Pancreas (tissue), 10 donors: ENCODE measurements at regions not wholly inside any gene's neighbourhood (a gene's known extent, or its start where the extent isn't known, plus 50 kb on each side); places are given as distances from the start of the nearest gene placed in this dataset.
A peak's percentile ranks its signal among the peaks of the same experiment; 100 is the strongest.
"Not testable (repeated sequence)": the region's sequence is repeated elsewhere in the genome, so short reads cannot be mapped to it uniquely, and the experiment has no call there.

Source experiments
- ATAC-seq, 4 donors: fragments of 200-7000 bp; cut with Tn5 transposase; one replicate each; pipeline versions ENCODE4 v1.8.0 to v1.9.1; 2020; ENCODE audit warnings: mild to moderate bottlenecking in 4 of 4, moderate library complexity in 4 of 4
- DNase-seq, 6 donors: peaks; one replicate each; pipeline ENCODE4 v3.0.0-alpha.2; 2020
- FAIRE-seq: peaks from 2 replicates; lab custom pipeline; 2012; peaks lifted over from hg19 to GRCh38; lab: Jason Lieb, UNC
- H3K27ac ChIP-seq, 4 donors: fragments of 200-600 bp; sonication (generic); 1 replicate in 3 of 4; 2 replicates in 1 of 4; pipeline versions ENCODE4 v1.5.0 to v1.8.0; 2020
- H3K27me3 ChIP-seq, 4 donors: fragments of 200-600 bp; one replicate each; pipeline ENCODE4 v1.8.0; 2021
- H3K36me3 ChIP-seq, 3 donors: fragments of 200-600 bp; sonication (generic) in 1 of 3; one replicate each; pipeline versions ENCODE4 v1.5.0 to v1.8.0; 2020 to 2021
- H3K4me1 ChIP-seq, 3 donors: fragments of 200-600 bp; one replicate each; pipeline ENCODE4 v1.8.0; 2021
- H3K4me3 ChIP-seq, 4 donors: fragments of 200-600 bp; sonication (generic) in 2 of 4; one replicate each; pipeline versions ENCODE4 v1.5.0 to v1.8.0; 2020 to 2021
- H3K9me3 ChIP-seq, 4 donors: fragments of 200-600 bp; one replicate each; pipeline ENCODE4 v1.8.0; 2021
- WGBS, 2 donors: extraction: QIAGEN DNeasy Blood & Tissue Kit; methylation state at CpG; one replicate each; pipeline ENCODE4 v1.1.7; 2013; 5-methylcytosine and 5-hydroxymethylcytosine counted together
- intact Hi-C, 3 donors: fragments of 100-400 bp; cut with DNase I; formaldehyde crosslinking; loops; one replicate each; pipeline versions ENCODE4 v1.11.1 to v1.14.2; 2022
- donor health status: healthy with polysubstance abuse.
- donor health status: DM: no; HTN: no; CAD: no; lungs with moderate emphysema.
- donor health status: DM: no; HTN: no; CAD: no.
- donor health status: control.
- donor health status: control.
- donor health status: Bipolar disorder and iron deficiency.
- donor health status: DM: yes; HTN: yes; CAD: no.
- donor health status: DM: no; HTN: no; CAD: no.
- donor health status: DM: no; HTN: no; CAD: no.
- donor health status: DM: yes; HTN: yes; CAD: no.

GRCh38 chr1:149237515-149237914, 134.2 kb upstream of the NBPF9 start:
- H3K9me3 ChIP-seq, H3K27me3 ChIP-seq, H3K4me1 ChIP-seq, H3K36me3 ChIP-seq, DNase-seq, intact Hi-C loops, H3K27ac ChIP-seq, FAIRE-seq, H3K4me3 ChIP-seq, ATAC-seq: not testable (repeated sequence)
- WGBS, 2 donors, result 95 to 96% methylated on average over 2 of the region's 4 CpGs

- H3K4me3 ChIP-seq, H3K36me3 ChIP-seq, FAIRE-seq, H3K27ac ChIP-seq, DNase-seq, H3K4me1 ChIP-seq, H3K27me3 ChIP-seq, intact Hi-C loops, H3K9me3 ChIP-seq: not testable (repeated sequence)
- ATAC-seq, result peak in 2 of 4 donors; percentile 29 to 43
- no CpG with 5 or more reads among the region's 15 CpGs for WGBS, 2 donors
Observed at GRCh38 chr1:149239897-149240508, 136.7 kb upstream of the NBPF9 start.

- H3K27ac ChIP-seq, H3K27me3 ChIP-seq, H3K4me3 ChIP-seq, intact Hi-C loops, H3K9me3 ChIP-seq, H3K36me3 ChIP-seq, ATAC-seq, DNase-seq, FAIRE-seq, H3K4me1 ChIP-seq: not testable (repeated sequence)
- no CpG with 5 or more reads among the region's 14 CpGs for WGBS, 2 donors
Observed at GRCh38 chr1:149240530-149240929, 137.2 kb upstream of the NBPF9 start.

GRCh38 chr1:149241272-149241671, 137.9 kb upstream of the NBPF9 start:
- H3K9me3 ChIP-seq, H3K4me1 ChIP-seq, DNase-seq, H3K27ac ChIP-seq, H3K36me3 ChIP-seq, intact Hi-C loops, H3K27me3 ChIP-seq, H3K4me3 ChIP-seq, FAIRE-seq, ATAC-seq: not testable (repeated sequence)
- no CpG with 5 or more reads among the region's 5 CpGs for WGBS, 2 donors

- intact Hi-C loops, DNase-seq, H3K4me3 ChIP-seq, FAIRE-seq, H3K9me3 ChIP-seq, H3K36me3 ChIP-seq, H3K27me3 ChIP-seq, H3K27ac ChIP-seq, H3K4me1 ChIP-seq: not testable (repeated sequence)
- no CpG with 5 or more reads among the region's 4 CpGs for WGBS, 2 donors
- peak in 2 of 4 donors; percentile 28 to 37 for ATAC-seq
Observed at GRCh38 chr1:149243572-149243971, 140.2 kb upstream of the NBPF9 start.

- FAIRE-seq, H3K4me3 ChIP-seq, DNase-seq, ATAC-seq, H3K4me1 ChIP-seq, H3K27ac ChIP-seq, H3K36me3 ChIP-seq, H3K9me3 ChIP-seq, H3K27me3 ChIP-seq, intact Hi-C loops: not testable (repeated sequence)
- WGBS, 2 donors, result 85 to 94% methylated on average over 2 of the region's 3 CpGs
Observed at GRCh38 chr1:149244621-149245020, 141.3 kb upstream of the NBPF9 start.

- ATAC-seq, result peak in 1 of 4 donors; percentile 42
- H3K9me3 ChIP-seq, H3K27ac ChIP-seq, H3K36me3 ChIP-seq, DNase-seq, intact Hi-C loops, H3K4me3 ChIP-seq, FAIRE-seq, H3K27me3 ChIP-seq, H3K4me1 ChIP-seq: not testable (repeated sequence)
- WGBS, 2 donors, result no CpG with 5 or more reads among the region's 5 CpGs
Observed at GRCh38 chr1:149246212-149246611, 142.9 kb upstream of the NBPF9 start.

- H3K4me3 ChIP-seq, H3K27me3 ChIP-seq, H3K27ac ChIP-seq, H3K36me3 ChIP-seq, H3K9me3 ChIP-seq, H3K4me1 ChIP-seq, FAIRE-seq, intact Hi-C loops, ATAC-seq, DNase-seq: not testable (repeated sequence)
- WGBS, 2 donors, result 74% methylated on average over 1 of the region's 2 CpGs
Observed at GRCh38 chr1:149248610-149249009, 145.3 kb upstream of the NBPF9 start.

GRCh38 chr1:149249850-149250467, 146.6 kb upstream of the NBPF9 start:
- 71 to 87% methylated on average over 1 of the region's 3 CpGs for WGBS, 2 donors
- FAIRE-seq, H3K27me3 ChIP-seq, H3K36me3 ChIP-seq, H3K4me1 ChIP-seq, intact Hi-C loops, H3K4me3 ChIP-seq, H3K27ac ChIP-seq, DNase-seq, H3K9me3 ChIP-seq: not testable (repeated sequence)
- peak in 1 of 4 donors; percentile 34 for ATAC-seq

GRCh38 chr1:149254894-149255847, 151.8 kb upstream of the NBPF9 start:
- H3K9me3 ChIP-seq, FAIRE-seq, intact Hi-C loops, H3K4me3 ChIP-seq, H3K27me3 ChIP-seq, DNase-seq, H3K36me3 ChIP-seq, H3K4me1 ChIP-seq, H3K27ac ChIP-seq: not testable (repeated sequence)
- WGBS, 2 donors, result 89% methylated on average over 1 of the region's 5 CpGs; no CpG with 5 or more reads in 1 of the 2 donors
- ATAC-seq, result peak in 3 of 4 donors; percentile 48 to 91 (median 78)

- H3K4me1 ChIP-seq, intact Hi-C loops, DNase-seq, H3K4me3 ChIP-seq, H3K27ac ChIP-seq, H3K27me3 ChIP-seq, FAIRE-seq, H3K36me3 ChIP-seq, H3K9me3 ChIP-seq: not testable (repeated sequence)
- ATAC-seq, result peak in 1 of 4 donors; percentile 34
- no CpG with 5 or more reads among the region's 1 CpG for WGBS, 2 donors
Observed at GRCh38 chr1:149260284-149260683, 156.9 kb upstream of the NBPF9 start.
